Gastroesophageal sphincter (tissue), 4 donors: ENCODE measurements at regions not wholly inside any gene's neighbourhood (a gene's known extent, or its start where the extent isn't known, plus 50 kb on each side); places are given as distances from the start of the nearest gene placed in this dataset.

Source experiments
- ATAC-seq: fragments of 150-250 bp; one replicate; pipeline ENCODE4 v1.9.1; 2016; ENCODE audit warnings: mild to moderate bottlenecking, moderate library complexity
- H3K27ac ChIP-seq, 4 donors: fragments of 200-600 bp; sonication (generic) in 3 of 4; 1 replicate in 3 of 4; 2 replicates in 1 of 4; pipeline ENCODE4 v1.5.1; 2016 to 2019
- H3K27me3 ChIP-seq: fragments of 200-600 bp; sonication (generic); one replicate; pipeline ENCODE4 v1.5.1; 2019
- H3K36me3 ChIP-seq, 2 donors: fragments of 200-600 bp; sonication (generic); one replicate each; pipeline ENCODE4 v1.5.1; 2019; ENCODE audit warnings: control low read depth in 1 of 2
- H3K4me1 ChIP-seq, 3 donors: fragments of 200-600 bp; sonication (generic); 1 replicate in 2 of 3; 2 replicates in 1 of 3; pipeline ENCODE4 v1.5.1; 2016 to 2019; ENCODE audit warnings: control low read depth in 2 of 3
- H3K4me3 ChIP-seq, 2 donors: fragments of 200-600 bp; sonication (generic); one replicate each; pipeline ENCODE4 v1.5.1; 2019; ENCODE audit warnings: mild to moderate bottlenecking in 1 of 2, moderate library complexity in 1 of 2
- H3K9me3 ChIP-seq, 3 donors: fragments of 200-600 bp; sonication (generic); one replicate each; pipeline ENCODE4 v1.5.1; 2017 to 2019; ENCODE audit warnings: control low read depth in 2 of 3
- EP300 ChIP-seq: sonication (generic); formaldehyde crosslinking; IDR thresholded peaks from one replicate; pipeline ENCODE4 v1.6.1; 2017; ENCODE audit warnings: antibody characterized with exemption, mild to moderate bottlenecking
- POLR2A ChIP-seq, 2 donors: fragments of 450-650 bp; IDR thresholded peaks; one replicate each; pipeline ENCODE4 v1.6.1; 2017; ENCODE audit warnings: antibody characterized with exemption in 2 of 2, mild to moderate bottlenecking in 2 of 2, moderate library complexity in 1 of 2
- POLR2AphosphoS5 ChIP-seq: sonication (generic); formaldehyde crosslinking; IDR thresholded peaks from one replicate; pipeline ENCODE4 v1.6.1; 2017; ENCODE audit warnings: antibody characterized with exemption
- WGBS, 2 donors: methylation state at CpG; one replicate each; pipeline ENCODE4 v1.1.5; 2018; ENCODE audit warnings: low coverage in 1 of 2; 5-methylcytosine and 5-hydroxymethylcytosine counted together
- TF ChIP-seq, protein P1 (sequence below), 4 experiments: fragments of 200-600 bp in 2 of 4; fragments of 450-650 bp in 2 of 4; sonication (generic) in 1 of 4; IDR thresholded peaks; one replicate each; pipeline ENCODE4 v1.5.1; 2017 to 2019; ENCODE audit warnings: antibody characterized with exemption in 4 of 4, mild to moderate bottlenecking in 2 of 4, moderate library complexity in 2 of 4

DNA sequence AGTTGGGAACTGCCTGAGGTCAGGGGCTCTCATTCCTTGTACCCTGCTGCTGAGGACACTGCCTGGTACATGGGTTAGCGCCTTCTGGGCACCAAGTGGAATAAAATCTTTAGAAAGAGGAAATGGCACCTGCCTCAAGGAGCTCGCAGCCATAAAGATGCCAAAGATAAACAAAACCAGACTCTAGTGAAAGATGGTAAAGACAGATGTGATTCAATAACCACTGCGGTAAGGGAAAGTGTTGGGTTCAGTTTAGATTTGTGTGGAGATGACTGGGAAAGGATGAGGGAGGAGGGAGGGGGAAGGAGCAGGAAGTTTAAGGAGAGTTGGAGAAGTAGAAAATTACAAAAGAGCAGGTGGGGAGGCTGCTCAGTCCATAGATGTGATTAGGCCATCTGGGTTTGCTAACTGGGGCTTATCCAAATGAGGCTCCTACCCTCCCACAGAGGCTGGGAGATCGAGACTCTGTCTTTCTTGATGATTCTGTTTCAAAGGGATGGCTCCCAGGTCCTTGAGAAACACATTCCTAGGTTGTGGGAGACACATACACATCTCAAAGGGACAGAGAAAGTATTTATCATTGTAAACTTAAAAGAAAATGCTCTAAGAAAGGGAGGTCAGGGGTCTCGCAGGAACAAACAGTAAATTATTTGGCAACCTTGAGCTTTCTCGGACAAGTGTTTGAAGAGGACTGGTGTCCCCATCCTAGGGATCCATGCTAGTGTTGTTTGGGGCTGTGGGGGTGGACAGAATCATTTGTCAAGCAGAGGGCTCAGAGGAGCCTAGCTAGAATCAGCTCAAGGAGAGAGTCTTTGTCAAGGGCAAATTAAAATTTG lies 65.7 kb upstream of the MORC3 start:
- H3K4me3 ChIP-seq, result no peak overlapping the region
- ATAC-seq, result no peak
- no peaks in the 10 kb centered on the region for H3K9me3 ChIP-seq
- no peak for TF ChIP-seq POLR2AphosphoS5
- no peak for TF ChIP-seq POLR2A (IDR thresholded peaks at IDR 0.05)
- no peak for TF ChIP-seq EP300
- TF ChIP-seq, protein P1, sequence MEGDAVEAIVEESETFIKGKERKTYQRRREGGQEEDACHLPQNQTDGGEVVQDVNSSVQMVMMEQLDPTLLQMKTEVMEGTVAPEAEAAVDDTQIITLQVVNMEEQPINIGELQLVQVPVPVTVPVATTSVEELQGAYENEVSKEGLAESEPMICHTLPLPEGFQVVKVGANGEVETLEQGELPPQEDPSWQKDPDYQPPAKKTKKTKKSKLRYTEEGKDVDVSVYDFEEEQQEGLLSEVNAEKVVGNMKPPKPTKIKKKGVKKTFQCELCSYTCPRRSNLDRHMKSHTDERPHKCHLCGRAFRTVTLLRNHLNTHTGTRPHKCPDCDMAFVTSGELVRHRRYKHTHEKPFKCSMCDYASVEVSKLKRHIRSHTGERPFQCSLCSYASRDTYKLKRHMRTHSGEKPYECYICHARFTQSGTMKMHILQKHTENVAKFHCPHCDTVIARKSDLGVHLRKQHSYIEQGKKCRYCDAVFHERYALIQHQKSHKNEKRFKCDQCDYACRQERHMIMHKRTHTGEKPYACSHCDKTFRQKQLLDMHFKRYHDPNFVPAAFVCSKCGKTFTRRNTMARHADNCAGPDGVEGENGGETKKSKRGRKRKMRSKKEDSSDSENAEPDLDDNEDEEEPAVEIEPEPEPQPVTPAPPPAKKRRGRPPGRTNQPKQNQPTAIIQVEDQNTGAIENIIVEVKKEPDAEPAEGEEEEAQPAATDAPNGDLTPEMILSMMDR (IDR thresholded peaks at IDR 0.05), result no peak
- H3K36me3 ChIP-seq, result peaks cover 0 to 78% of the 10 kb centered on the region in 2 donors
- no peak overlapping the region for H3K27ac ChIP-seq
- 39 to 55% methylated on average over 3 to 6 of the region's 6 CpGs for WGBS, 2 donors
- H3K27me3 ChIP-seq, result no peaks in the 10 kb centered on the region
- H3K4me1 ChIP-seq, result no peaks in the 10 kb centered on the region

DNA sequence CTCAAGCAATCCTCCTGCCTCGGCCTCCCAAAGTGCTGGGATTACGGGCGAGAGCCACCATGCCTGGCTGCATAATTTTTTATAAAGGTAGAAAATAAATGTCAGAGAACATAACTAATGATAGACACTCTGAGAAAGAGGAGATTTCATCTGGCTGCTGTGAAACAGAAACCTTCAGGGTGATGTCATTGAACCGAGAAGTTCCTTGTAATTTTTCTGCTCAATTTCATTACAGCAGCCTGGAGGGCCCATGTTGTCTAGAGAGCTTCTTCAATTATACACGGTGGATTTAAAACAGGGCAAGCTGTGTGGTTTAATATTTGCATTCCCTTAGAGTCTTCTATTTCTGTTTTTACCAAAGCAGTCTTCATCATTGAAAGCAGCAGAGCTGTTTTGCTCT lies 64.3 kb upstream of the MORC3 start:
- H3K36me3 ChIP-seq, result peaks cover 0 to 65% of the 10 kb centered on the region in 2 donors
- H3K4me3 ChIP-seq, result no peak overlapping the region
- WGBS, 2 donors, result 90 to 92% methylated on average over 3 to 5 of the region's 5 CpGs
- no peak overlapping the region for H3K27ac ChIP-seq
- H3K27me3 ChIP-seq, result no peaks in the 10 kb centered on the region
- peaks cover 0 to 7% (median 3%) of the 10 kb centered on the region in 3 donors for H3K4me1 ChIP-seq
- TF ChIP-seq POLR2A (IDR thresholded peaks at IDR 0.05) (no peak), EP300 (no peak), POLR2AphosphoS5 (no peak)
- TF ChIP-seq, protein P1 (IDR thresholded peaks at IDR 0.05), result no peak
- no peak for ATAC-seq
- H3K9me3 ChIP-seq, result no peaks in the 10 kb centered on the region

DNA sequence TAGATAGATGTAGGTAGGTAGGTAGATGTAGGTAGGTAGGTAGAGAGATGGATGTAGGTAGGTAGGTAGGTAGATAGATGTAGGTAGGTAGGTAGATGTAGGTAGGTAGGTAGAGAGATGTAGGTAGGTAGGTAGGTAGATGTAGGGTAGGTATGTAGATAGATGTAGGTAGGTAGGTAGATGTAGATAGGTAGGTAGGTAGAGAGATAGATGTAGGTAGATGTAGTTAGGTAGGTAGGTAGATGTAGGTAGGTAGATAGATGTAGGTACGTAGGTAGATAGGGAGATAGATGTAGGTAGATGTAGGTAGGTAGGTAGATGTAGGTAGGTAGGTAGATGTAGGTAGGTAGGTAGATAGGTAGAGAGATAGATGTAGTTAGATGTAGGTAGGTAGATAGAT lies 62.3 kb upstream of the MORC3 start:
- ATAC-seq, result no peak
- H3K36me3 ChIP-seq, result peaks cover 0 to 45% of the 10 kb centered on the region in 2 donors
- H3K9me3 ChIP-seq, result no peaks in the 10 kb centered on the region
- peaks cover 0 to 7% (median 3%) of the 10 kb centered on the region in 3 donors for H3K4me1 ChIP-seq
- 39 to 89% methylated on average over 1 of the region's 1 CpG for WGBS, 2 donors
- H3K27ac ChIP-seq, result no peak overlapping the region
- no peak for TF ChIP-seq EP300
- TF ChIP-seq, protein P1 (IDR thresholded peaks at IDR 0.05), result no peak
- no peak for TF ChIP-seq POLR2AphosphoS5
- TF ChIP-seq POLR2A (IDR thresholded peaks at IDR 0.05), result no peak
- H3K27me3 ChIP-seq, result no peaks in the 10 kb centered on the region
- H3K4me3 ChIP-seq, result no peak overlapping the region

DNA sequence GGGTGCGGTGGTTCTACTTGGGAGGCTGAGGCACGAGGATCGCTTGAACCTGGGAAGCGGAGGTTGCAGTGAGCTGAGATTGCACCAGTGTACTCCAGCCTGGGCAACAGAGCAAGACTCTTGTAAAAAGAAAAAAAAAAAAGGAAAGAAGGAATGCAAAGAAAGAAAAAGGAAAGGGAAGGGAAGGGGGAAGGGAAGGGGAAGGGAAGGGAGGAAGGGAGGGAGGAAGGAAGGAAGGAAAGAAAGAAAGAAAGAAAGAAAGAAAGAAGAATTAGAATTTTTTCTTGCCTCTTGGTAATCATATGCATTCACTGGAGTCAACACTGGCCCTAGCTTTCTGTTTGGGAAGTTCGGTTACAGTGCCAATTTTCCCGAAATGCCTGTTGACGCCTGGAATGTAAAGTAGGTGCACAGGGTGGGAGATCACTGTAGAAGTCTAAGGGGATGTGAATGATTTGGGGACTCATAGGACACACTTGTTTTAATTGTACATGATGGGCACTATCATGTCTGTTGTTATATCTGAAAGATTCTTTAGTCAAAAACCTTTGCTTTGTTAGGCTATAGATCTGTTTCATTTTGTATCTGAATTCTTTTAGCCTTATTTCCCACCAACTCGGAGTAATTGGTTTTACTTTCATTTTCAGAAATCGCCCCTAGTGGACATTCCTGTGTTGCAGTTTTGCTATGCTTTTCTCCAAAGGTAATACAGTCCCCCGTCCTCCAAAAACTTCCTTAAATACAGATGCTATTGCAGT lies 59.8 kb upstream of the MORC3 start:
- 0 to 1% methylated on average over 6 of the region's 10 CpGs for WGBS, 2 donors
- H3K9me3 ChIP-seq, result no peaks in the 10 kb centered on the region
- peaks cover 0 to 41% of the 10 kb centered on the region in 2 donors for H3K36me3 ChIP-seq
- H3K4me3 ChIP-seq, result peak overlapping the region; percentile 55 to 76
- peak overlapping the region; percentile 75 to 81 (median 78) for H3K27ac ChIP-seq
- ATAC-seq, result peak; percentile 85
- peaks cover 0 to 7% (median 3%) of the 10 kb centered on the region in 3 donors for H3K4me1 ChIP-seq
- H3K27me3 ChIP-seq, result no peaks in the 10 kb centered on the region
- no peak for TF ChIP-seq EP300
- no peak for TF ChIP-seq POLR2A (IDR thresholded peaks at IDR 0.05)
- TF ChIP-seq POLR2AphosphoS5, result peak; percentile 17
- TF ChIP-seq, protein P1 (IDR thresholded peaks at IDR 0.05), result peak; percentile 78 to 86 (median 82)
